ENCODE measurements at regions not wholly inside any gene's neighbourhood (a gene's known extent, or its start where the extent isn't known, plus 50 kb on each side); places are given as distances from the start of the nearest gene placed in this dataset.

DNA sequence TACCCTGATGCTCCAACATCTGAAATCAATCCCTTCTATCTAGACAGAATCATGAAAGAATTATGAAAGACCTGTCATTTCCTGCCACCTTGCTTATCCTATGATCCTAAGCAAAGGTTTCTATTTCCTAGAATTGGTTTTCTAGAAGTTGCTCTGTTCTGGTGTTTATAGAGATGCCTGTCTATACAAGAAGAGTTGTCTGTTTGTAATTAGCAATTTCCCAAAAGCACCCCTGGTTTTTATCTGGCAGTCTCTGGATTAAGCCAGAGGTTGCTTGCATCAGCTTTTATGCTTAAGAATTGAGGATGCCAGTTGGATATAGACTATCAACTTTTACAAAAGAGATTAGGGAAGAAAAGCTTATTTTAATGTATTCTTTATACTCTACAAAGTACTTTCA is 133.0 kb upstream of the EFNA5 start:
- Histone ChIP-seq H3K9me3 (no peaks in the 10 kb centered on the region), H3K36me3 (no peaks in the 10 kb centered on the region), H3K27me3 (no peaks in the 10 kb centered on the region), H3K4me3 (ENCODE audit: low read depth, low read length) (no peak overlapping the region), H3K4me1 (peaks cover 37% of the 10 kb centered on the region)
- no peak for DNase-seq
- TF ChIP-seq, protein P1, sequence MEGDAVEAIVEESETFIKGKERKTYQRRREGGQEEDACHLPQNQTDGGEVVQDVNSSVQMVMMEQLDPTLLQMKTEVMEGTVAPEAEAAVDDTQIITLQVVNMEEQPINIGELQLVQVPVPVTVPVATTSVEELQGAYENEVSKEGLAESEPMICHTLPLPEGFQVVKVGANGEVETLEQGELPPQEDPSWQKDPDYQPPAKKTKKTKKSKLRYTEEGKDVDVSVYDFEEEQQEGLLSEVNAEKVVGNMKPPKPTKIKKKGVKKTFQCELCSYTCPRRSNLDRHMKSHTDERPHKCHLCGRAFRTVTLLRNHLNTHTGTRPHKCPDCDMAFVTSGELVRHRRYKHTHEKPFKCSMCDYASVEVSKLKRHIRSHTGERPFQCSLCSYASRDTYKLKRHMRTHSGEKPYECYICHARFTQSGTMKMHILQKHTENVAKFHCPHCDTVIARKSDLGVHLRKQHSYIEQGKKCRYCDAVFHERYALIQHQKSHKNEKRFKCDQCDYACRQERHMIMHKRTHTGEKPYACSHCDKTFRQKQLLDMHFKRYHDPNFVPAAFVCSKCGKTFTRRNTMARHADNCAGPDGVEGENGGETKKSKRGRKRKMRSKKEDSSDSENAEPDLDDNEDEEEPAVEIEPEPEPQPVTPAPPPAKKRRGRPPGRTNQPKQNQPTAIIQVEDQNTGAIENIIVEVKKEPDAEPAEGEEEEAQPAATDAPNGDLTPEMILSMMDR (IDR thresholded peaks at IDR 0.05; ENCODE audit: low read depth, low read length), result no peak

DNA sequence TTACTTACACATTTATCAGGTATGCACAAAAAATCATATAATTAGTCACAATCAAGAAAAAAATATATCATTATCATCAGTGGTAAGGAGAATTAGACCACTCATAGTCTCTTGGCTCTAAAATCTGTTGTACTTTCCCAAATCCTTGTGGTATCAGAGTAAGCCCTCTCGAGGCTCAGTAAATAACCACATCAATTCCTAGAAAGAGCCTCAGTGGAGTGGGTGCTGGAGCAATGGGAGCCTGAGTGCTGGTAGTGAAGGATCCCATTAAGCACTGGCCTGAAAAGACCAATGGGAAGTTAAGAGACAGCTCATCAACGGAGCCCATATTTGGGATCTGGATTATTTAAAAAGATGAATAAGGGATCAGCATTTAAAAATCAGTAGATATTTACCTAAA is 130.3 kb upstream of the EFNA5 start:
- no peak overlapping the region for H3K4me3 ChIP-seq (ENCODE audit: low read depth, low read length)
- no peaks in the 10 kb centered on the region for H3K27me3 ChIP-seq
- no peaks in the 10 kb centered on the region for H3K36me3 ChIP-seq
- H3K9me3 ChIP-seq, result no peaks in the 10 kb centered on the region
- TF ChIP-seq, protein P1 (IDR thresholded peaks at IDR 0.05; ENCODE audit: low read depth, low read length), result no peak
- H3K4me1 ChIP-seq, result peaks cover 13% of the 10 kb centered on the region
- DNase-seq, result no peak

DNA sequence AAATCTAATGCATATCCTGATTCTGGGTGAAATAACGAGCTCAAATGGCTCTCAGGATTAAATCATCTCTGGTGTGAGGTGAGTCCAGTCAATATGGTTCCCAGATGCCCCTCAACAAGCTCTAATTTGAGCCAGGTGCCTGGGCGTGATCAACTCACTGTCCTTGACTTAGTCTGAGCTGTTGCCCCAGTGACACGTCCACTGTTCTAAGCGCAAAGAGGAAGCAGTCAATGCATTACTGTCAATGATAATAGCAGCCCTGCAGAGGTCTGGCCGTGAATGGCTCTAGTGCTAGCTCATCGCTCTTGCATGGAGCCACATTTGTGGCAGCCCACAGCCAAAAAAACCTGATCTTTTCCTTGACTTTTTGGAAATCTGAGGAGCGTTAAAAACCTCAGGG is 128.6 kb upstream of the EFNA5 start:
- Histone ChIP-seq H3K4me3 (ENCODE audit: low read depth, low read length) (no peak overlapping the region), H3K9me3 (no peaks in the 10 kb centered on the region), H3K36me3 (no peaks in the 10 kb centered on the region), H3K4me1 (peaks cover 3% of the 10 kb centered on the region; the same call in 1 of the 2 replicates), H3K27me3 (no peaks in the 10 kb centered on the region)
- TF ChIP-seq, protein P1 (IDR thresholded peaks at IDR 0.05; ENCODE audit: low read depth, low read length), result no peak
- no peak for DNase-seq

DNA sequence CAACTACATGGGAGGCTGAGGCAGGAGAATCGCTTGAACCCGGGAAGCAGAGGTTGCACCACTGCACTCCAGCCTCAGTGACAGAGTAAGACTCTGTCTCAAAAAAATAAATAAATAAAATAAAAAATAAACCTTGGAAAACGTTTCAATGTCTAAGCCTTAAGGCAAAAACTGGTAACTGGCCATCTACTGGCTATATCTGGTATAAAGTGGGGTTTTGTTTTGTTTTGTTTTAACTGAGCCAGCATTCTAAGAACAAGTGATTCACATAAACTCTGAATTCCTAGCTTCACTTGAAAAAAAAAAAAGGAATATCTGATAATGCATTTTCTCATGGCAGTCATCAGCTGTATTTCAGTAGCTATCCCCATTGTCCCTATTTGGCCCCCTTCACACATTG is 126.1 kb upstream of the EFNA5 start:
- DNase-seq, result no peak
- Histone ChIP-seq H3K27me3 (no peaks in the 10 kb centered on the region), H3K9me3 (no peaks in the 10 kb centered on the region), H3K4me3 (ENCODE audit: low read depth, low read length) (no peak overlapping the region), H3K36me3 (no peaks in the 10 kb centered on the region), H3K4me1 (no peaks in the 10 kb centered on the region)
- TF ChIP-seq, protein P1 (IDR thresholded peaks at IDR 0.05; ENCODE audit: low read depth, low read length), result peak; percentile 20; the same call in 1 of the 2 replicates

DNA sequence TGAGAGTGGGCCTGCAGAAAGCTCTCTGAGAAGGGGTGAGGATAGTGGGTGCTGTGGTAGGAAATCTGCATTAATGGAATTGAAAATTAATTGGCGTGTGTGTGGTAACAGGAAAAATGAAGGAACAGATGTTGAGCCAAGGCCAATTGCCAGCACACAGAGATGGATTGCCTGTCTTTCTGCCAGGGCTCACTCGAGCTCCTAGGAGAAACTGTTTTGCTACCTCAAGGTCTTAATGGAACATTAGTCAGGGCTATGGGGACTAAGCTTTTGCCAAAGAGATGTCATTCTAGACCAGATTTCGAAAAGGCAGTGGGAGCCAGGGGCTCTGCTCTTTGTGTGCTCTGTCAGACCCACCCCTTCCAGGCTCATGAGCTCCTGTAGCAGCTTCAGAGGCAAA is 124.0 kb upstream of the EFNA5 start:
- Histone ChIP-seq H3K4me3 (ENCODE audit: low read depth, low read length) (no peak overlapping the region), H3K4me1 (no peaks in the 10 kb centered on the region), H3K9me3 (no peaks in the 10 kb centered on the region), H3K36me3 (no peaks in the 10 kb centered on the region), H3K27me3 (no peaks in the 10 kb centered on the region)
- TF ChIP-seq, protein P1 (IDR thresholded peaks at IDR 0.05; ENCODE audit: low read depth, low read length), result no peak
- no peak for DNase-seq

DNA sequence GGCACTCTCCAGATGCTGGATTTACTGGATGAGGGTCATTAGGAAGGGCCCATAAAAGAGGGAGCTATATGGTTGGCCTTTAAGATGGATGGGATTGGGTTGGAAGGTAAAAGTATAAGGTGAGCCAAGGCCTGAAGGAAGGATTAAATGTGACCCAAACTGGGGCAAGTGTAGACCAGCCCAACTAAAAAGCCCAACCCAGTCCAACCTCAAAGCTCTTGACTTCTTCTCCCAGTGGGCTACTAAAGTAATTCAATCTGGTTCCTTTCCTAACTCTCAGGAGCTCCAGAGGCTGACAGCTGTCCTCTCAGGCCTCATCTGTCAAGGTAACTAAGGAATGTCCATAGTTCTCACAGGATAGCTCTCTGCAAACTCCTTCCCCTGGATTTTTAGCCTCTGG is 122.2 kb upstream of the EFNA5 start:
- TF ChIP-seq, protein P1 (IDR thresholded peaks at IDR 0.05; ENCODE audit: low read depth, low read length), result no peak
- DNase-seq, result no peak
- Histone ChIP-seq H3K4me1 (no peaks in the 10 kb centered on the region), H3K9me3 (no peaks in the 10 kb centered on the region), H3K4me3 (ENCODE audit: low read depth, low read length) (no peak overlapping the region), H3K36me3 (no peaks in the 10 kb centered on the region), H3K27me3 (no peaks in the 10 kb centered on the region)

Measured in BE2C (cell line).